ENCODE measurements at regions not wholly inside any gene's neighbourhood (a gene's known extent, or its start where the extent isn't known, plus 50 kb on each side); places are given as distances from the start of the nearest gene placed in this dataset.

GRCh38 chr2:180416627-180417026 is 409.5 kb upstream of the CWC22 start:
- CTCF ChIA-PET: no interaction called here
- intact Hi-C loops (cut with micrococcal nuclease): no loop called here
- POLR2A ChIA-PET: no interaction called here
- H3K4me1 ChIP-seq (ENCODE audit: control insufficient read depth in 1 of 2, insufficient read depth in 2 of 2, low read length in 2 of 2): no peaks in the 10 kb centered on the region
- no peaks in the 10 kb centered on the region for H3K36me3 ChIP-seq (ENCODE audit: control insufficient read depth in 1 of 2, insufficient read depth in 2 of 2, low read length in 2 of 2)
- no TSS peak for BruUV-seq (replicated peaks)
- no peaks in the 10 kb centered on the region for H4K20me1 ChIP-seq (ENCODE audit: insufficient read depth)
- RAD21 ChIA-PET (ENCODE audit: low non-redundant PET in 1 of 2, low total read pairs in 2 of 2, uncharacterized antibody in 2 of 2, unreplicated experiment in 2 of 2): no interaction called here
- H2AFZ ChIP-seq (ENCODE audit: low read depth, low read length, poor library complexity, severe bottlenecking): no peak overlapping the region
- H3K9me3 ChIP-seq (ENCODE audit: control insufficient read depth in 1 of 2, insufficient read depth in 1 of 2, low read depth in 1 of 2, low read length in 2 of 2): no peaks in the 10 kb centered on the region
- H3K79me2 ChIP-seq (ENCODE audit: insufficient read depth, low read length): no peaks in the 10 kb centered on the region
- H3K27ac ChIP-seq (ENCODE audit: low read depth, low read length): no peak overlapping the region
- no peak overlapping the region for H3K4me2 ChIP-seq (ENCODE audit: low read length)
- H3K9ac ChIP-seq (ENCODE audit: low read length): no peak overlapping the region
- H3K4me3 ChIP-seq (replicated peaks in 1 of 2; ENCODE audit: low read depth in 1 of 2, low read length in 2 of 2): no peak overlapping the region
- no peak for ATAC-seq
- H3K9me2 ChIP-seq (ENCODE audit: insufficient read depth): no peaks in the 10 kb centered on the region
- no peak for DNase-seq (ENCODE audit: low read depth, low spot score)
- no peaks in the 10 kb centered on the region for H3K27me3 ChIP-seq (ENCODE audit: insufficient read depth, low read length)
- TF ChIP-seq ATF3 (IDR thresholded peaks at IDR 0.05) (no peak), RAD21 (IDR thresholded peaks at IDR 0.05; ENCODE audit: low read depth) (no peak), SIN3A (IDR thresholded peaks at IDR 0.05; ENCODE audit: low read depth) (no peak), ZBTB33 (IDR thresholded peaks at IDR 0.05; ENCODE audit: extremely low read depth, insufficient replicate concordance, low read length) (no peak), SRF (IDR thresholded peaks at IDR 0.05; ENCODE audit: low read depth) (no peak), ELF1 (IDR thresholded peaks at IDR 0.05; ENCODE audit: borderline replicate concordance, low read depth) (no peak), EGR1 (IDR thresholded peaks at IDR 0.05; ENCODE audit: low read depth) (no peak), CTCF (IDR thresholded peaks at IDR 0.05 in 2 of 3, conservative IDR thresholded peaks at IDR 0.05 in 1 of 3; ENCODE audit: borderline replicate concordance in 1 of 3, insufficient read depth in 1 of 3, low read depth in 2 of 3, low read length in 2 of 3) (no peak), CBX3 (IDR thresholded peaks at IDR 0.05; ENCODE audit: low read depth) (no peak), EZH2 (IDR thresholded peaks at IDR 0.05) (no peak), MAX (IDR thresholded peaks at IDR 0.05) (no peak), EZH2phosphoT487 (IDR thresholded peaks at IDR 0.05; ENCODE audit: borderline replicate concordance) (no peak), REST (IDR thresholded peaks at IDR 0.05; ENCODE audit: low read depth) (no peak)
